HUES64 (cell line): ENCODE measurements at regions not wholly inside any gene's neighbourhood (a gene's known extent, or its start where the extent isn't known, plus 50 kb on each side); places are given as distances from the start of the nearest gene placed in this dataset.

Experiments used
- H3K27ac ChIP-seq: 2 replicates; pipeline ENCODE4 v1.7.0; 2013; ENCODE audit warnings: low read depth, low read length, inconsistent platforms
- H3K27me3 ChIP-seq: 2 replicates; pipeline ENCODE4 v1.6.1; 2013; ENCODE audit warnings: mild to moderate bottlenecking, low read length; ENCODE audit not compliant: insufficient read depth
- H3K36me3 ChIP-seq: 2 replicates; pipeline ENCODE4 v1.6.1; 2013; ENCODE audit warnings: mild to moderate bottlenecking, low read length; ENCODE audit not compliant: insufficient read depth
- H3K4me1 ChIP-seq: 2 replicates; pipeline ENCODE4 v1.6.1; 2013; ENCODE audit warnings: mild to moderate bottlenecking, low read length, moderate library complexity; ENCODE audit not compliant: insufficient read depth
- H3K4me3 ChIP-seq: 2 replicates; pipeline ENCODE4 v1.5.1; 2013; ENCODE audit warnings: mild to moderate bottlenecking, low read length, moderate library complexity
- H3K9ac ChIP-seq: 2 replicates; pipeline ENCODE4 v1.6.1; 2013; ENCODE audit warnings: mild to moderate bottlenecking, low read depth, low read length
- H3K9me3 ChIP-seq: 2 replicates; pipeline ENCODE4 v1.6.1; 2013; ENCODE audit warnings: low read depth, low read length; ENCODE audit not compliant: insufficient read depth
- WGBS: fragments of 150-250, 120-280 bp; methylation state at CpG from one replicate; pipeline ENCODE4 v1.1.7; 2013; ENCODE audit warnings: missing lambda C conversion rate; 5-methylcytosine and 5-hydroxymethylcytosine counted together

GRCh38 chr9:118268046-118268445 is 563.8 kb downstream of the TLR4 start:
- 94% methylated on average over 2 of the region's 6 CpGs for whole genome bisulfite sequencing
- H3K27ac ChIP-seq: no peak overlapping the region
- H3K27me3 ChIP-seq: no peaks in the 10 kb centered on the region
- no peaks in the 10 kb centered on the region for H3K36me3 ChIP-seq
- no peak overlapping the region for H3K4me3 ChIP-seq
- H3K4me1 ChIP-seq: no peaks in the 10 kb centered on the region
- H3K9ac ChIP-seq: no peak overlapping the region
- no peaks in the 10 kb centered on the region for H3K9me3 ChIP-seq

DNA sequence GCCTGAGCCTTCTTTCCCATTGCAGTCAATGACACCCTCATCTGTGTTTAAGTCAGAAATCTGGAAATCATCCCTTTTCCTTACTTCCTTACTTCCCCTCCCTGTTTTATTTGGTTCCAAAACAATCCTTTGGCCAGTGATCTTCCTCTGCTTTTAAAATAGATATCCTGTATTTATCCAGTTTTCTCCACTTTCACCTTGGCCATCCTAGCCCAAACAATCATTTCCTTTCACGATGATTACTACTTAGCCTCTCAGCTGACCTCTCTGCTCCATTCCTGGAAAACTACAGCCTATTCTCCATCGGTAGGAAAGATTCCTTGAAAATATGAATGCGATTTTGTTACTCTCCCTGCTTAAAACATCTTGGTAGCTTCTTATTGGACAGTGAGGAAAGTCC is 565.4 kb downstream of the TLR4 start:
- Histone ChIP-seq H3K4me3 (no peak overlapping the region), H3K27ac (no peak overlapping the region), H3K9ac (no peak overlapping the region), H3K4me1 (no peaks in the 10 kb centered on the region), H3K27me3 (no peaks in the 10 kb centered on the region), H3K9me3 (no peaks in the 10 kb centered on the region), H3K36me3 (no peaks in the 10 kb centered on the region)
- 98% methylated on average over 3 of the region's 3 CpGs for WGBS

DNA sequence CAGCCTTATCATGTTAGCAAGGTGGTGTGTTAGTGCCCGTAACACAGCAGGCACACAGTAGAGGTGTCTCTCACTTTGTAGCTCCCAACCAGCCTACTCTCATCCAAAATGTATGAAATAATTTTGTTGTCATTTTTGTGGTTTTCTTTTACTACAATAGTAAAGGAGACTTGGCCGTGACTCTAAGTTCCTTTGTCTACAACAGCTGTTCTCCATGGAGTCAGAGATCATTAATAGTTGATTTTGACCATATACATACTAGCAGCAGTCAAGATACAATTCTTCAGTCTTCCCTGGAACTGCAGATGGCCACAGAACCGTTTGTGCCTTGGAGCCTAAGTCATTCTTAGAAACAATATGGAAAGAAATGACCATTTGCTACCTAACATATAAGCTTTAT is 567.1 kb downstream of the TLR4 start:
- Histone ChIP-seq H3K27ac (no peak overlapping the region), H3K4me1 (no peaks in the 10 kb centered on the region), H3K27me3 (no peaks in the 10 kb centered on the region), H3K4me3 (no peak overlapping the region), H3K9me3 (no peaks in the 10 kb centered on the region), H3K9ac (no peak overlapping the region), H3K36me3 (no peaks in the 10 kb centered on the region)
- 88% methylated on average over 1 of the region's 3 CpGs for WGBS

DNA sequence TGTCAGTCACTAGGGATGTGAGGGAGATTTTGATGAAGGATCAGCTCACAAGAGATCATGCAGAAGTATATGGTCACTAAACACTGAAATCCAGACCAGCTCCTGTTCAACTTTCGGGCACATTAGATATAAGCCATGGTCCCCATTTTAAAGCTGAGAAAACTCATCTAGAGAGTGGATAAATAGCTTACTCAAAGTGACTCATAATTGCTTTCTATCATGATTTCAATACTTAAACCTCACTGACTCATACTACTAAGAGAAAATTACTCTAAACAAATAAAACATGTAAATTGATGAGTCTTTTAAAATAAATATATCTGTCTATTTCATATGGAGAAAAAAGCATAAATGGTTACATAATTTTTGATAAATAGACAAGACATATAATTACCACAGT is 567.7 kb downstream of the TLR4 start:
- 80% methylated on average over 1 of the region's 1 CpG for WGBS
- H3K4me3 ChIP-seq: no peak overlapping the region
- no peak overlapping the region for H3K9ac ChIP-seq
- H3K27ac ChIP-seq: no peak overlapping the region
- no peaks in the 10 kb centered on the region for H3K9me3 ChIP-seq
- no peaks in the 10 kb centered on the region for H3K27me3 ChIP-seq
- H3K4me1 ChIP-seq: no peaks in the 10 kb centered on the region
- no peaks in the 10 kb centered on the region for H3K36me3 ChIP-seq

- no peaks in the 10 kb centered on the region for H3K9me3 ChIP-seq
- H3K36me3 ChIP-seq: no peaks in the 10 kb centered on the region
- H3K9ac ChIP-seq: no peak overlapping the region
- H3K27me3 ChIP-seq: no peaks in the 10 kb centered on the region
- no peaks in the 10 kb centered on the region for H3K4me1 ChIP-seq
- no peak overlapping the region for H3K4me3 ChIP-seq
- no peak overlapping the region for H3K27ac ChIP-seq
These were observed 568.8 kb downstream of the TLR4 start for GRCh38 chr9:118273048-118273447.

DNA sequence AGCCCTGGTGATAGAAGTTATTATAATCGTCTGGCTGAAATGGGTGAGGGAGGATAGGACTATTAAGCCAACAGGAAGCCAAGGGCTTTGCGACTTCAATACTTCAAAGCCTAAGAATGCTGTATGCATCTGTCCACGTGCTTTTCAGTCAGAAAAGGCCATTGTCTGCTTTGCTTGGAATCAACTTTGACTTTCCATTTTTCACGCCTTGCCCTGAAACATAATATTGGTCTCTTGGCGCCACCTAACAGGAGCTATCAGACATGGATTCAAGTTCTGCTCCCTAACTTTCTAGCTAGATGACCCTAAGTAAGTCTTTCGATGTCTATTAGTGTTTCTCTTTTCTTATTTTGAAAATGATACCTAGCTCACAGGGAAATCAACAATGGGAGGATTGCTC is 572.6 kb downstream of the TLR4 start:
- H3K4me3 ChIP-seq: no peak overlapping the region
- H3K27ac ChIP-seq: no peak overlapping the region
- no peaks in the 10 kb centered on the region for H3K27me3 ChIP-seq
- no peaks in the 10 kb centered on the region for H3K4me1 ChIP-seq
- H3K9me3 ChIP-seq: no peaks in the 10 kb centered on the region
- no peaks in the 10 kb centered on the region for H3K36me3 ChIP-seq
- no peak overlapping the region for H3K9ac ChIP-seq
- 89% methylated on average over 6 of the region's 6 CpGs for WGBS

DNA sequence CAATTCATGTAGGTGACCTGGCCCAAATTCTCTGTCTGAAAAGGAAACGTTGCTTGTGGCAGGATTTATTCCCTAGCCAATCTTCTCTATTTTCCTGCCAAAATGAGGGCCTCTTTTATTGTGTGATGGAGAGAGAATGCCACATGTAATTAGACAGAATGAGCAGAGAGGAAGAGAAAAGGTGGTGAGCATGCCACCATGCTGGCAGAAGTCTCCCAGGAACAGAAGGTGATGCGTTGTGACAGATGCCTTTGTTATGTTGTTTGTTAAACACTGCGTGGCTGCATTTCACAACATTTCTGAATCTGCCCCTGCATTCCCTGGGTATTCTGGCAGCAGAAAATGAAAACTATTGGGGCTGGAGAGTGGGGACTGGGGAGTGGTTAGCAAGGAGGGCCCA is 577.6 kb downstream of the TLR4 start:
- H3K4me1 ChIP-seq: no peaks in the 10 kb centered on the region
- no peaks in the 10 kb centered on the region for H3K36me3 ChIP-seq
- no peak overlapping the region for H3K9ac ChIP-seq
- WGBS: 75% methylated on average over 3 of the region's 3 CpGs
- H3K9me3 ChIP-seq: no peaks in the 10 kb centered on the region
- H3K27me3 ChIP-seq: no peaks in the 10 kb centered on the region
- H3K27ac ChIP-seq: no peak overlapping the region
- no peak overlapping the region for H3K4me3 ChIP-seq

DNA sequence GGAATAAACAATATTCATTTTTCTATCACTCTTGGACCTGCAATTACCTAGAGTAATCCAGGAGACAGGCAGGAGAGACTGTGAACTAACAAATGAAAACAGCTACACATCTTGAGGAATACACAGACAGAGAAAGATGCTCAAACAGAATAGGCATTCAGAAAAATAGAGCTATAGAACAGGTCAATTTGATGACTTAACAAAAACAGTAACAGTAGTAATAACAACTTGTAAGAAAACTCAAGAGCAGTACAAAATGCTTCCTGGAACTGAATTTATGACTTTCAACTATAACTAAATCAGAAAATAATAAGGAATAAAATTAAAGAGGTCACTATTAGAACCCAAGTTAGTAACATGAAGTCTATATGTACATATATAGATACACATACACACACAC is 579.3 kb downstream of the TLR4 start:
- Histone ChIP-seq H3K4me1 (no peaks in the 10 kb centered on the region), H3K4me3 (no peak overlapping the region), H3K9ac (no peak overlapping the region), H3K27ac (no peak overlapping the region), H3K9me3 (no peaks in the 10 kb centered on the region), H3K27me3 (no peaks in the 10 kb centered on the region), H3K36me3 (no peaks in the 10 kb centered on the region)

GRCh38 chr9:118290116-118290515 is 585.9 kb downstream of the TLR4 start:
- Histone ChIP-seq H3K36me3 (no peaks in the 10 kb centered on the region), H3K9ac (no peak overlapping the region), H3K4me1 (no peaks in the 10 kb centered on the region), H3K27me3 (no peaks in the 10 kb centered on the region), H3K4me3 (no peak overlapping the region), H3K27ac (no peak overlapping the region), H3K9me3 (no peaks in the 10 kb centered on the region)
- 52% methylated on average over 3 of the region's 3 CpGs for WGBS

DNA sequence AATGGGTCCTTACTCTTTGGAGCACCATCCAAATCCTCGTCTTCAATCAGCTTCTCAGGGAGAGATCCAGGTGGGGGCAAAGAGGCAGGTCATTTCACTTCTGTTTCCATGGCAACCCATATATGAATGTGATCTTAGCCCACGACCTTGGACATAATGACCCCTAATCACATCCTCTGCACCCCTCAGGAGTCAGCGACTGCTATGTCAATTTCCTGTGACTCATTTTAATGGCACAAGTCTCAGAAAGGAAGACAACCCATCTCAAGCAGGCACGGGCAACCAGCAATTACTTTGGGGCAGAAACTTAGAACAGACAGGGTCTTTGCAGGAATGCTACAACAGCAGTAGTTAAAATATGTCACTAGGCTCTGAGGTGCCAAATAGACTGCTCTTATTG is 591.2 kb downstream of the TLR4 start:
- 0 out of 2 replicates have a peak, but pooled peaks cover 2% of the 10 kb centered on the region for H3K4me1 ChIP-seq
- no peaks in the 10 kb centered on the region for H3K9me3 ChIP-seq
- H3K27me3 ChIP-seq: no peaks in the 10 kb centered on the region
- no peak overlapping the region for H3K27ac ChIP-seq
- no peak overlapping the region for H3K9ac ChIP-seq
- WGBS: 86% methylated on average over 4 of the region's 4 CpGs
- H3K4me3 ChIP-seq: no peak overlapping the region
- H3K36me3 ChIP-seq: no peaks in the 10 kb centered on the region

GRCh38 chr9:118302721-118303120 is 598.5 kb downstream of the TLR4 start:
- Histone ChIP-seq H3K27me3 (no peaks in the 10 kb centered on the region), H3K36me3 (no peaks in the 10 kb centered on the region), H3K4me3 (no peak overlapping the region), H3K9ac (no peak overlapping the region), H3K27ac (no peak overlapping the region), H3K4me1 (0 out of 2 replicates have a peak, but pooled peaks cover 2% of the 10 kb centered on the region), H3K9me3 (no peaks in the 10 kb centered on the region)
- 93% methylated on average over 1 of the region's 2 CpGs for WGBS

GRCh38 chr9:118303216-118303615 is 599.0 kb downstream of the TLR4 start:
- Histone ChIP-seq H3K27me3 (no peaks in the 10 kb centered on the region), H3K9me3 (no peaks in the 10 kb centered on the region), H3K36me3 (no peaks in the 10 kb centered on the region), H3K27ac (no peak overlapping the region), H3K9ac (no peak overlapping the region), H3K4me1 (0 out of 2 replicates have a peak, but pooled peaks cover 2% of the 10 kb centered on the region), H3K4me3 (no peak overlapping the region)
- WGBS: 62% methylated on average over 3 of the region's 3 CpGs
